ENCODE measurements at regions not wholly inside any gene's neighbourhood (a gene's known extent, or its start where the extent isn't known, plus 50 kb on each side); places are given as distances from the start of the nearest gene placed in this dataset.

DNA sequence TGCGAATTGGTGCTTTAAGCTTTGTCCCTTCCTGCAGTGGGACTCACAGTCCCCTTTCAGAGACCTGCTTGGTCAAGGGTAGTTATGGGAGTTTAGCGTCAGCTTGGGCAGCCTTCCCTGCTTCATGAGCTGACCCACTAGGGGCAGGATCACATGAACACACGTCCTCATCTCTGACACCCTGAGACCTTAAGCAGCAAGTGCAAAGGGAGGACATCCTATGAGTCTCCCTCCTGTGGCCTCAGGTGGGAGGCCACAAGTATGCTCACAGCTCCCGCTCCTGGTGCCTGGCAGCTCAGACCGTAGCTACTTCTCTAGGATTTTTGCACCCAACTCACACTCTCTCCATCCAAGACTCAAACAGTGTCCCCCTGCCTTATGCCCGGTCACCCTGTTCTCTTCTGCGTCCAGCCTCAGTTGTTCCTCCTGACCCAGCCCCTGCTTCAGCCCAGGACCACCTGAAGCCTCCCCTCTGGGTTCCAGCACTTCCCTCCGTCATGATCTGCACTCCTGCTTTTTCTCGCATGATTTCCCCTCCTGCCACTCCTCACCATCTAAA, 136.6 kb upstream of the FAM20C start:
- DNase-seq = no peak

DNA sequence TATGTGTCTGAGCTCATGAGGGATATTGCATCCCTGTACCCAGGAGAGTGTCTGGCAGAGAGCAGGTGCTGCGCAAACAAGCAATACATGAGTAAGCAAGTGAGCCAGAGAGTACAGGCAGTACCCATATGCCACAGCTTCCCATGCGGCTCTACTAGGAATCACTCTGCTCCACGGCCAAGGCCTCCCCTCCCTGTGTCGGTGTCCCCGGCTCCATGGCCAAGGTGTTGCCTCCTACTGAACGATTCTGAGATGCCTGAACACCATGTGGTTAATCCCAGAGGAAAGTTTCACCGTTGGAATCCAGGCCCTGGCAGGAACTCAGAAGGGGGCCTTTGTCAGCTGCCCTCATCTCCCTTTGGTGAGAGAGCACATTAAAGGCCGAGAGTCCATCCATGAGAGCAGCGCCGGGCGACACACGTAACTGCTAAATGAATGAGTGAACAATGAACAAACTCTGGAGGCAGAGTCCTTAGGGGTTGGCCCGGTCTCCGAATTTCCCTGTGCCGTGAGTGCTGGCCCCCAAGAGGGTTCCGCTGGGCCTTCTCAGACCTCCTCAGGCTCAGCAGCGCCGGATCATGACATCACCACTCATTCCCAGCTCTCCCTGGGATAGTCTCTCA, 136.0 kb upstream of the FAM20C start:
- DNase-seq = no peak

DNA sequence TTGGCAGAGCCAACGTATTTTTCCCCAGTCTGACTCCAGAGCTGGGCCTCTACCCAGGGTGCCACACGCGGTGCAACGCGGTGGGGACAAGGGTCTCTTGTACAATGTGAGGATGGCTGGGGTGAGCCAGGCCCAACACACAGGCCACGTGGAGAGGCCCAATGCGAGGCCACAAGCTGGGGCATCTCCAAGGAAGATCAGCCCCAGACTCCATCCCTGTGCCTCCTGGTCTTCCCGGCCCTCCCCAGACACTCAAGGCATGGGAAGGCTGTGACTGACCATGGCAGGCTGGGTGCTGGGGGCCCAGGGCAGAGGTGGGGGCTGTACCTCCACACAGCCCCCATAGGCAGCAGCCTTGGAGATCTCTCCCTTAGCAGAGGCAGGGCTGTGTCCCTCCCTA, 135.3 kb upstream of the FAM20C start:
- no peak for DNase-seq

DNA sequence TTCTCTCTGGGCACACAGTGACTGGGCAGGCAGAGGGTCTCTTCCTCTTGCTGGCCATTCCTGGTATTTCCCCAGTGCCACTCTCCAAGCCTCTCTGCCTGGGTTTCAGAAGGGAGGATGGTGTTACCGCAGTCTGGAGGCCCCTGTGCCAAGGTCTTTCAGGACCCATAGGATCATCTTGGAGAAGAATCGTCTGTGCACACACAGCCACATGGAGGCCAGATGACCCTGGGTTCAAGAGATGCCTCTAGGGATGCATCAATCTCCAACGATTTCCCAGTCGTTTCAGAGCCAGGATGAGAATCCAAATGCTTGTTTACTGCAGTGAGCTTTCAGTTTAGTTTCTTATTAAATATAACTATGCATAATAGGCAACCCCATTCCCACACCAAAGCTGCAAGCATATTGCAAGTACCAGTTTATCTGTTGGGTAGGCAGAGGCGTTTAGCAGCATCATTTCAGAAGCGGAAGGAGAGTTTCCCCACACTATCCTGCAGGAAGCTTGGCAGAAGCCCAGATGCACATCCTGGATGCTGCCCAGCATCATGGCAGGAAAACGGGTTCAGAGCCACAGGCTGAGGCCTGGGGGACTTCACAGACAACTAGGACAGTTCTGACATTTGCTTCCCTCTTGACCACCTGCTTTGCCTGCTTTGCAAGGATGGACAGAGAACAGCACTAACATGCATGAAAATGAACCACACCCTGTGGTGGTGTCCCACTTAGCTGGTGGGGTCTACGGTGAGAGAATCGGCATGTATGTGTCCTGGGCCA, 134.7 kb upstream of the FAM20C start:
- no peak for DNase-seq

DNA sequence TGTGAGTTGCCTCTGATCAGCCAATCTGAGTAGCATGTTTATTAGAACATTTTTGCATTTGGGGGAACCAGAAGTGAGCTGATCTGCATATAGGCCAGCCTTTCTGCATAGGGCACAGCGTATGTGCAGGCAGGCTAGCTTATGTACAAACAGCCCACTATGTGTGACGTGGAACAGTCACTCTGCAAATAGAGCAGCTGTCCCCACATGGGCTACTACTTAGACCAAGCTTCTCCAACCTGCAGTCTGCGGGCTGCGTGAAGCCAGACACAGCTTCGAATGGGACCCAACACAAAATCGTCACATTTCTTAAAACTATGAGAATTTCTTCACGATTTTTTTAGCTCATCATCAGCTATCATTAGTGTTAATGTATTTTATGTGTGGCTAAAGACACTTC, 134.1 kb upstream of the FAM20C start:
- DNase-seq = no peak

DNA sequence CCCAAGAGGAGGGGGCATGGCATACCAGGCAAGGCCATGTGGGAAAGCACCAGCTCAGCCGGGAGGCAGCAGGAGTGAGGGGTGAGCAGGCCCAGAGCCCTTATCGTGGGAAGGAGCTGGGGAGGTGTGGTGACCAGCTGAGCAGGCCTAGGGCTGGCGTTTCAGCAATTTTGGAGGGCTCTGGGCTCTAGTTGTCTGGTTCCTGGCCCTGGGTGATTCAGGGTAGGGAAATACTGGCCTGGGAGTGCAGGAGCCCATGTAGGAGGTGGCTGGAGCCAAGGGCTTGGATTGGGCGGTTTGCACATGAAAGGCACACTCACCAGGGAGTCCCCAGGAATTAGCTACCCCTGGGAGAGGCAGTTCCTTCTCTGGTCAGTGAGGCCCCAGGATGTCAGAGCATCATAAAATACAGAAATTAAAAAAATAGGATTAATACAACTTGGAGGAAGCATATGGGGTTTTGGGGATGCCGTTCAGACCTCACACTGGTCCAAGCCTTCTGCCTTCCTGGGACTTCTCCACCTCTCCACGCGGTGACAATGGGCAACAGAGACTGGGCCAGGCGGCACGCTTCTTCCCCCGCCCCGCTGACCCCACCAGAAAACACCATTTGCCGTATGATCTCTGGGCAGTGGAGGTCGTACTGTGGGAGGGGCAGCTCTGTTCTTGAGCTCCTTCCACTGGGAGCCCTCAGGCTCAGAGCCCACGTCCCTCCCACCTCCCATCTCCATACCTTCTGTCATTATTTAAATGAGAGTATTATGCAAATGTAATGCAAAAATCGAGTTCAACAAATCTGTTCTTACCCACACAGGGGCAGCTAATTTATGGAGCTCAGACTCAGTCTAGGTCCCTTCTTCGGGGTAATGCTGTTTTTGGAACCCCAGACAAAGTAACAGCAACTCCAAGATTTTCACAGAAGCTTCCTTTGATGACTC, 133.0 kb upstream of the FAM20C start:
- no peak for DNase-seq

DNA sequence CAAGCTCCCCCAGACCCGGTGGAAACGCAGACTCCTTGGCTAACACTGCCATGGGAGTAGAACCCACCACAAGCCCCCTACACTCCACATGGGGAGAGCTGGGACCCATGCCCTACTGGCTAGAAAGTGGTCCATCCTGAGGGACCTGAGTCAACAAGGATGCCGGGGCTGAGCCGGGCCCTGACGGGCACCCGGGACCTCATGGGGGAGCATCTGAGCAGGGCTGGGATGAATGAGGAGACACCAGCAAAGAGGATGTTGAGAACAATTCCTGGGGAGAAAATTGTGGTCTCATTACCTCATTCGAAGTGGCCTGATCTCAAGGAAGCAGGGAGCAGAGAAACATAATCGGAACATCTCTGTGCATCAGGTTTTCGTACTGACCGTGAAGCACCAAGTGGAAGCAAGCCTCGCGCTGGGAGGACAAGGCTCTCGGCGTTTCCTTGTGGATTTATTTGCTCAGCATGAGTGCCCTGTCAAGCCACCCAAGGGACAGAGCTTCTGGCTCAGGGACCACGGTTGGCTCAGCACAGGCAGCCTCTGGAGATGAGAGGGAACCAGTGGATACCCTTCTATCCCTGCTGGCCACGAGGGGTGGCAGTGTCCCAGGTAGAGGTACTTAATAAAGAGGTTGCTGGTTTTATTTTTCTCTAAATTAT, 132.2 kb upstream of the FAM20C start:
- no peak for DNase-seq

DNA sequence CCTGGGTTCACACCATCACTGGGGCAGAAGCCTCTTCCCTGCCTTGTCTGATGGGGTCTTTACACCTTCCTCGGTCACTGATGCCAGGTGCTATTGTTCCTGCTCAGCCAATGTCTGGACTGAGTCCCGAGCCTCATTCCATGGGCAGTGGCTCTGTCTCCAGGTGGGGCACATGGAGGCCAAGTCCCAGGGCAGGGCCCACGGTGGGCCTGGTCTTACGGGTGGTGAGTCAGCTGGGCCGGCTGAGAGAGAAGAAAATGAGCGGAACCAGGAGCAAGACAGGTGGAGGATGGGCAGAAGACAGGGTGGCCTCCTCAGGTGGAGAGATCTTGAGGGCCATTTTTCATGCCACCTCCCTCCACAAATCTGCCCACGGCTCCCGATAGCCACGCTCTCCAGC, 131.7 kb upstream of the FAM20C start:
- no peak for DNase-seq

DNA sequence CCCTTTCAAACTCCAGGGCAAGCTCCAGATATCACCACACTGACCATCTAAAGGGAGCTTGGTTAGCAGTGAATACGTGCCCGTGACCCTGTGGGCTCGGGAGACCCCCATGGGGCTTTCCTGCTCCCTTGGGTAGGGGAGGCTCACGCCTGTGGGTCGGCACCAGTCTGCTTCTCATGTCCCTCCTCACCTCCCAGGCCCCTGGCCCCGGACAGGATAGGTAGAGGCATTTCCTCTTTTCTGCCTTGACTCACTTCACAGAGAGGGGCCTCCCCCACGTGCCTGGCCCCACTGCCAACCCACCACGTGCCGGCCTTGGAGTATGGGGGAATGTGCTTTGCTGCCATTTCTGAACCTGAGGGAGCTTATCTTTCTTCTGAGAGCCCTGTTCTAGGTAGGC, 131.3 kb upstream of the FAM20C start:
- no peak for DNase-seq

DNA sequence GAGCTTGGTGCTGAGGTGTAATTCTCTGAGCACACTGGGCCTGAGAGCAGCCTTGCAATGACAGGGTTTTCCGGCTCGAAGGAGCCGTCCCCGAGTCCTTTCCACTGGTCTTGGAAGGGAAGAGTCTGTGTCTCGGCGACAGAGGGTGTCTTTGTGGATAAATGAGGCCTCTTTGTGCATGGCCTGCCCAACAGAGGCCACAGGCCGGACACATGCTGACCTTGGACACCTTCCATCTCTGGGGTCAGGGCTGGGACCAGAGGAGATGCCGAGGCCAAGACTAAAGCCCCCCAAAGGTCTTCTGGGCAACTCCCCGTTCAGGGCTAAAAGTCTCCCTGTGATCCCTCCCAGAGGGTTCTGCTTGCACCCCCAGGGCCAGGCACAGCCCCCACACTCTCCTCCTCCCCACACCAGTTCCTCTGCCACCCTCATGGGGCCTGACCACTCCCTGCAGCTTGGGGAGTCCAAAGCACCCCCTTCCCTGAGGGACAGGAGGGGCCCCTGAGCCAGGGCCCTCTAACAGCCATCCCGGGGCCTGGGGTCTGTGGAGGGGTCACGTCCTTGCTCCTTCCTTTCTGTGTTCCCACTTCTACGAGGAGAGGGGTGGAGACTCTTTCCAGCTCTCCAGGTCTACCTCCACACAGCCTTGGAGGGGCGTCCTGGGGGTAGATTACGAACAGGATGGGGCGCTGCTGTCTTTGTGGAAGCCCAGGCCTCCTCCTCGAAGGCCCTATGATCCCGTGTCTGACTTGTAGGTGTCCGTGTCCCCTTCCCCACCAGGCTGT, 130.6 kb upstream of the FAM20C start:
- no peak for DNase-seq

DNA sequence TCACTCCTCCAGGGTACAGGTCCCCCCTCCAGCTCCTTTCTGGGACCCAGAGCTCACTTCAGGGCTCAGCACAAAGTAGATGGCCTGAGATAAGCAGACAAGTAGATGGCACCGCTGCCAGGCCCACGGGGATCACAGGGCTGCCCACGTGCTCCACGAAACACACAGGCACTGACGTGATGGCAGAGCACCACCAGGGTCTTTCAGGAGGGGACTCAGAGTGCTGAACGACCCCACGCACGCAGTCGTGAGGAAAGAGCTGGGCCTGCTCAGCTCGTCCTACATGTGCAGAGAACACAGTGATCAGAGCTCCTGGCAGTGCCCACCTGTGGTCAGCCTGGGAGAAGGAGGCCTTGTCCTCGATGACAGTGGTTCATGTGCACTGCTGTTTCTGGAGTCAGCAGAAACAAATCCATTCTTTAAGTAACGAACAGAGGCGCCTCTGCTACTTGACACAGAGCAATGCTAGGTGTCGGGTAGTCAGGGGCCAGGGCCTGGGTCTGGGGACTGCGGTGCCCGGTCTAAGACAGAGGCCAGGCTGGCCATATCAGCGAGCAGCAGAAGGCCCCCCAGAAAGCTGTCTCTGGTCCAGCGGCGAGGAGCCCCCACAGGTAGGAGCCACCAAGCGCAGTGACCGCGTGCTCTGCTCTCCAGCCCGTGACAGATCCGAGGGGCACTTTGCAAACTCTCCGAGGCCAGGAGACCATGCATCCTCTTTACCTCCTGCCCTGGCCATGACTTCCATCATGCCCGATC, 129.8 kb upstream of the FAM20C start:
- DNase-seq = no peak

DNA sequence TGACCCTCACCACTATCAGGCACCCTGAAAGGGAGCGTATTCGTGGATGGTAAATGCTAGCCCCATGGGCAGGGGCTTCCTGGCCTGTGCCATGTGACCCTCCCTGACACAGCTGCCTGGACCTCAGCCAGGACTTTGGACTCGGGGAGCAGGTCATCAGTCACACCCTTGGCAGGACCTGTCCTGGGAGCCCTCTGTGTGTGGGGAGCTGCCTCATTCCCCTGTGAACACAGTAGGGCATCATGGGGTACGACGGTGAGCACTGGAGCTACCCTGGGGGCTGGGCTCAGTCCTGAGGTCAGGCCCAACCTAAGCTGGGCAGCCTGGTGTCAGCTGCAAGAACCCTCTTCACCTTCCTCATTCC, 129.3 kb upstream of the FAM20C start:
- no peak for DNase-seq

DNA sequence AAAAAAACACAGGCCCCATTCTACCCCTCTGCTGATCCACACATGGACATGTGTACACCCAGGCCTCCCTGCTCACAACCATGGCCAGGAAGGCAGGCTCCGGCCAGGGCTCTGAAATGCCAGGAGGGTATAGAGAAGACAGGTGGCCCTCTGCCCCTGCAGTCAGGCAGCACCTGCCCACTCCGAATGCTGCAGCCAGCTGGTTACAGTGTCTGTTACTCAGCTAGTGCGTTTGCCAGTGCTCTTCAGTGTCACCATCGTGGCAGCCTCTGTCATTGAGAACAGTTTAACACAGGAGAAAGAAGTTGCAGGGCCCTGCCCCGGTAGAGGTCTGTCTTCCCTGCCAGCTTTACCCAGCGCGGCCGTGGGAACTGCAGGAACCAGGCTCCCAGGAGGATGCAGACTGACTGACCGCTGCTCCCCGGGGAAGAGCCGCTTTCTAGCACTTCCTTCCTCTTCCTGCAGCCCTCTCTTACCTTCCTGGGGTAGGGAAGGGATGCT, 128.8 kb upstream of the FAM20C start:
- no peak for DNase-seq

DNA sequence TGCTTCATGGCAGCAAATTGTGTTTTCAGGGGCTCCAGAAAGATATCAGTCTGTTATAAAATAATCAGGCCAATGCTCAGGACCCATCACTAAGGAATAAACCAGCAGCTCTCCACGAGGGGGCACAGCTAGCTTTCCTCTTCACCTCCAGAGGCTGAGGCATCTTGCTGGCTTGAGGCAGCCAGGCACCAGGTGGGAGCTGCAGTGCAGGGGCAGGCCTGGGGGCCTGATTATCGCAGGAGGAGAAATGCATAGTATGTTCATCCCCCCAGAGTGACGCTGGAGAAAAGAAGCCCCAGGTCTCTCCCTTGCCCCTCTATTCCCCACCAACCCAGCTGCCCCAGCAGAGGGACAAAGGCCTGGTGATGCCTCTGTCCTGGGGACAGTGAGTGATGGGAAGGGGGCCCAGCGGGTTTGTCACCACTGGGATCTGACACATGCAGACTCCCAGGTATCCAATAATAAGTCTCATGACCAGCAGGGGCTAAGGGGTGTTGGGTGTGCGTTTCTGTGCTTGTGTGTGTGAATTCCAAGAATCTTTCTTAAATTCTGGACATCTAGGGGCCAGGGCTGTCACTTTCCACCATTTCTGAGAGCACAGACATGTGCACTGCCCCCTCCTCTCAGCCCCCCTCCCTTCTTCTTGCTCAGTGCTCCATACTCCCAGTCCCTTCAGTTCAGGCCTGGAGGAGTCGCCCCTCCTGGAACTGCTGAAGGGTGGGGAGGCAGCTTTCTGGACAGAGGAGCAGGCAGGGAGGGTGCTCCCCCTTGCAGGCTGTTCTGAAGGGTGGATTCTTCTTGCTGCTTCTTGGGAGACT, 128.1 kb upstream of the FAM20C start:
- DNase-seq = peak; percentile 70

DNA sequence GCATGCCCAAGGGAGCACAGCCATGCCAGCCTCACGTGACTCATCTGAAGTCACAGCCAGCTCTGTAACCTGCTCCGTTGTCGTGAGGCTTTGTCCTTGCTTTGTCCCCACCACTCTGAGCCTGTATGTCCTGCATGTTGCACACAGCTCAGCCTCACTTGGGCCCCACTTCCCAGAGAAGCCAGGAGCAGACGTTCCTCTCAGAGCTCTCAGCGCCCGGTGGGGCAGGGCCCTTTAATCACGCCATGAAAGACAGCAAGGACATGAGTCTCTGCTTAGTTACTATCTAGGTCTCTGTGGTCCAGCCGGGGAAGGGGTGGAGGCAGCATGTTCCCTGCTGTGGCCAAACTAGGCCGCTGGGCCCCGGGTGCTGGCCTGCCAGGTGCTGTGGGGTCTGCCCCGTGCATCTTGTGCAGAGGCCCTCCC, 127.4 kb upstream of the FAM20C start:
- no peak for DNase-seq

DNA sequence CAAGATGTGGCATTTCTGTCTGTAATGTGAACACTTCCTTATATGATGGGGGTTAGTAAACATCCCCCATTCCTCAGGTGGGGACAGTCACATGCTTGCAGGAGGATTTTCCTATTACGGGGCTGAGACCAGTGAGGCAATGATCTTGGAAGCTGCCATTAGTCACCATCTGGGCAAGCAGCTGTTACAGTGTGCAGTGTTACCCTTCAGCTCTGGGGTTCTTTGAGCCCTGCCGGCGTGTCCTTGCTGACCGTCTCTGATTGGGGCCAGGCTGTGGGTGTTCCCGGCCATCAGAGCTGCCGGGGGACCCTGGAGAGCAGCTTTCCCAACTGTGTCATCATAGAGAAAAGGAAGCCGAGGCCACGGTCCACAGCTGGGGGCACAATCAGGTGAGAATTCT, 126.8 kb upstream of the FAM20C start:
- DNase-seq = no peak

DNA sequence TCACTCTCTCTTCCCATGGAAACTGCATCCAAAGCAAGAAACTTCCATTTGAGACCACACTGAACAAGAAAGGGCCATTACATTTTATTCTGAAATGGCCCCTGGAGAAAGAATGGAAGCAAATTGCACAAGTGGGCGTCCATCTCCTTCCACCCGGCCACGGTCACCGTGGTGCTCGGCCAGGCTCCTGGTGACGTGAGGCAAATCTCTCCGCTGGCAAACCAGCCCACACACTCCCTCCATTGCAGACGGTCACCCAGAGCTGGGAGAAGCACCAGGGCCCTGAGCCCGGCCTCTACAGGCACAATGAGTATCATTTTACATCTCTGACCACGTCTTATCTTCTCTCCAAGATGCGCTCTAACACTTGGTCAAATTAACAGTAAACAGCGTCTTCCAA, 126.1 kb upstream of the FAM20C start:
- no peak for DNase-seq

DNA sequence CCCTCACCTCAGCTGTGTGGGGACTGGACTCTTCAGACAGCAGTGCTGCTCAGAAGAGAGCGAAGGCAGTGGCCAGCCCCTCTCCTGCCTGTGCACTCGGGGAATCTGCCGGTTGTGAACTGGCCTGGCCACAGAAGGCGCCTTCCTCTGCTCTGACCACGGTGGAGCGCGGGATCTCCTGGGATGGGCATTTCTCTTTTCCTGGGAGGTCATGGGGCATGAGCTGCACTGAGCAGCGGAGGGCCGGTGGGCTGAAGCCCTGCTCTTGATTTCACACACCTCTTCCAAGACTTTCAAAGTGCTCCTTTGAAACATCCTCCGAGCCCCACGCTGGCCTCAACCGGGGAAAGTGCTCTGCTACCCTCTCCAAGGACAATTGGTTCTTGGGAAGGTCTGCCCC, 125.6 kb upstream of the FAM20C start:
- no peak for DNase-seq
